ENCODE measurements at regions not wholly inside any gene's neighbourhood (a gene's known extent, or its start where the extent isn't known, plus 50 kb on each side); places are given as distances from the start of the nearest gene placed in this dataset.

GRCh38 chr2:37443082-37443481, 98.7 kb downstream of the QPCT start:
- no peak for TF ChIP-seq POLR2A (IDR thresholded peaks at IDR 0.05)
- TF ChIP-seq CTCF (IDR thresholded peaks at IDR 0.05), result no peak
- DNase-seq, result no peak
- Histone ChIP-seq H3K27ac (no peak overlapping the region), H3K4me3 (no peak overlapping the region), H3K36me3 (no peaks in the 10 kb centered on the region), H3K27me3 (no peaks in the 10 kb centered on the region), H3K4me1 (no peaks in the 10 kb centered on the region), H3K9me3 (no peaks in the 10 kb centered on the region)
- WGBS (ENCODE audit: insufficient coverage, low coverage, low lambda C conversion rate, missing lambda C conversion rate), result 0% methylated on average over 1 of the region's 3 CpGs
- intact Hi-C loops (cut with DNase I), result no loop called here
- no peak for ATAC-seq

GRCh38 chr2:37447446-37447845, 103.0 kb downstream of the QPCT start:
- no peaks in the 10 kb centered on the region for H3K9me3 ChIP-seq
- TF ChIP-seq POLR2A (IDR thresholded peaks at IDR 0.05) (no peak), CTCF (IDR thresholded peaks at IDR 0.05) (no peak)
- H3K27ac ChIP-seq, result no peak overlapping the region
- ATAC-seq, result no peak
- WGBS (ENCODE audit: insufficient coverage, low coverage, low lambda C conversion rate, missing lambda C conversion rate), result 73% methylated on average over 2 of the region's 3 CpGs
- intact Hi-C loops (cut with DNase I), result no loop called here
- no peaks in the 10 kb centered on the region for H3K36me3 ChIP-seq
- H3K4me3 ChIP-seq, result no peak overlapping the region
- no peaks in the 10 kb centered on the region for H3K27me3 ChIP-seq
- no peaks in the 10 kb centered on the region for H3K4me1 ChIP-seq
- DNase-seq, result no peak

GRCh38 chr2:37448342-37449120, 104.1 kb downstream of the QPCT start:
- DNase-seq (no peak), ATAC-seq (no peak)
- Histone ChIP-seq H3K27ac (no peak overlapping the region), H3K4me3 (no peak overlapping the region), H3K36me3 (no peaks in the 10 kb centered on the region), H3K4me1 (no peaks in the 10 kb centered on the region), H3K9me3 (no peaks in the 10 kb centered on the region), H3K27me3 (no peaks in the 10 kb centered on the region)
- WGBS (ENCODE audit: insufficient coverage, low coverage, low lambda C conversion rate, missing lambda C conversion rate), result 67% methylated on average over 3 of the region's 3 CpGs
- intact Hi-C loops (cut with DNase I), result no loop called here
- TF ChIP-seq CTCF (IDR thresholded peaks at IDR 0.05) (no peak), POLR2A (IDR thresholded peaks at IDR 0.05) (no peak)

GRCh38 chr2:37449761-37450296, 105.4 kb downstream of the QPCT start:
- H3K4me3 ChIP-seq, result no peak overlapping the region
- H3K27ac ChIP-seq, result no peak overlapping the region
- no peaks in the 10 kb centered on the region for H3K4me1 ChIP-seq
- H3K27me3 ChIP-seq, result no peaks in the 10 kb centered on the region
- ATAC-seq, result no peak
- TF ChIP-seq CTCF (IDR thresholded peaks at IDR 0.05), result no peak
- TF ChIP-seq POLR2A (IDR thresholded peaks at IDR 0.05), result no peak
- no peaks in the 10 kb centered on the region for H3K9me3 ChIP-seq
- DNase-seq, result no peak
- WGBS (ENCODE audit: insufficient coverage, low coverage, low lambda C conversion rate, missing lambda C conversion rate), result 55% methylated on average over 7 of the region's 8 CpGs
- no peaks in the 10 kb centered on the region for H3K36me3 ChIP-seq
- intact Hi-C loops (cut with DNase I), result no loop called here
